ENCODE measurements at regions not wholly inside any gene's neighbourhood (a gene's known extent, or its start where the extent isn't known, plus 50 kb on each side); places are given as distances from the start of the nearest gene placed in this dataset.

DNA sequence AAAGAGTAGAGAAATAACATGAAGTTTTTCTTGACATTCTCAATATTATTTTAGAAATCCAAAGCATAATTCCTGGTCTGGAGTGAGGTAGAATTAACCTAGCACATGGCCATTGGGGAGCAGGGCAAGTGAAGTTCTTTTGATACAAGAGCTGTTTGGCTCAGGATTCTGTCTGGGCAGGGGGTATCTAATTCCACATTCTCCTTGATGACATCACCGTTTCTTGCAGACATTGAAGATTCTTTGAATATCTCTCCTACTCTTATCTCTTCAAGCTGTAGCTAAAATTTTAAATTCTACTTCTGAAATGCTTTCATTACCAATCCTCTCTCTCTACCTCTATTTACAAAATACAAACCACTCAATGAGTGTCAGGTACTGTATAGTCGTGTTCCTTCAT, 138.2 kb upstream of the TENM4 start:
- no peak for TF ChIP-seq EZH2 (IDR thresholded peaks at IDR 0.05; ENCODE audit: borderline replicate concordance, low read length)
- TF ChIP-seq, protein P1, sequence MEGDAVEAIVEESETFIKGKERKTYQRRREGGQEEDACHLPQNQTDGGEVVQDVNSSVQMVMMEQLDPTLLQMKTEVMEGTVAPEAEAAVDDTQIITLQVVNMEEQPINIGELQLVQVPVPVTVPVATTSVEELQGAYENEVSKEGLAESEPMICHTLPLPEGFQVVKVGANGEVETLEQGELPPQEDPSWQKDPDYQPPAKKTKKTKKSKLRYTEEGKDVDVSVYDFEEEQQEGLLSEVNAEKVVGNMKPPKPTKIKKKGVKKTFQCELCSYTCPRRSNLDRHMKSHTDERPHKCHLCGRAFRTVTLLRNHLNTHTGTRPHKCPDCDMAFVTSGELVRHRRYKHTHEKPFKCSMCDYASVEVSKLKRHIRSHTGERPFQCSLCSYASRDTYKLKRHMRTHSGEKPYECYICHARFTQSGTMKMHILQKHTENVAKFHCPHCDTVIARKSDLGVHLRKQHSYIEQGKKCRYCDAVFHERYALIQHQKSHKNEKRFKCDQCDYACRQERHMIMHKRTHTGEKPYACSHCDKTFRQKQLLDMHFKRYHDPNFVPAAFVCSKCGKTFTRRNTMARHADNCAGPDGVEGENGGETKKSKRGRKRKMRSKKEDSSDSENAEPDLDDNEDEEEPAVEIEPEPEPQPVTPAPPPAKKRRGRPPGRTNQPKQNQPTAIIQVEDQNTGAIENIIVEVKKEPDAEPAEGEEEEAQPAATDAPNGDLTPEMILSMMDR (conservative IDR thresholded peaks at IDR 0.05 in 1 of 2, IDR thresholded peaks at IDR 0.05 in 1 of 2; ENCODE audit: extremely low read depth in 1 of 2, insufficient read depth in 1 of 2, low read depth in 1 of 2, low read length in 2 of 2), result no peak

Measured in mammary epithelial cell (primary cell).